ENCODE measurements at regions not wholly inside any gene's neighbourhood (a gene's known extent, or its start where the extent isn't known, plus 50 kb on each side); places are given as distances from the start of the nearest gene placed in this dataset.

DNA sequence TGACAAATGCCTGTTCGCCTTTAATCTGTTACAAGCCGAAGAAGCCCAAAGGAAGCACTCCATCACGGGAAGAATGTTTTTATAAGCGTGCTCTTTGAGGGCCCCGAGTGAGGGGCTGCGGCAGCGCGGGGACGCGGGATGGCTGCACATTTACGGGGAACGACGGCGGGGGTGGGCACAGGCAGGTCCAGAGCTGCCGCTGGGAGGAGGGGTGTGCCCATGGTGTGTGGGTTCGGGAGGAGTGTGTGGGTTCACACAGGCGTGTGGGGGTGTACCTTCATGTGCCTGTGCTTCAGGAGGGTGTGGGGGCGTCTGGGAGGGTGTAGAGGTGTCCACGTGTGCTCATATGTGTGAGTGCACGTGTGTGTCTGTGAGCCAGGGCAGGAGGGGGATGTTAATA, 155.9 kb upstream of the ZC3H12A start:
- Histone ChIP-seq H3K4me1 (ENCODE audit: insufficient read depth) (peaks cover 35% of the 10 kb centered on the region), H3K36me3 (ENCODE audit: insufficient read depth) (no peaks in the 10 kb centered on the region), H4K20me1 (replicated peaks; ENCODE audit: insufficient read depth) (no peaks in the 10 kb centered on the region), H3K27ac (ENCODE audit: low read depth) (no peak overlapping the region), H3K79me2 (replicated peaks; ENCODE audit: insufficient read depth) (no peaks in the 10 kb centered on the region), H2AFZ (peak overlapping the region; percentile 94), H3F3A (replicated peaks; ENCODE audit: low read depth) (no peaks in the 10 kb centered on the region), H3K9me2 (ENCODE audit: insufficient read depth) (peaks cover 8% of the 10 kb centered on the region; the same call in 1 of the 2 replicates), H3K4me3 (no peak overlapping the region), H3K4me2 (0 out of 2 replicates have a peak overlapping the region, but pooled peaks have one; percentile 35), H3K27me3 (ENCODE audit: insufficient read depth) (peaks cover 8% of the 10 kb centered on the region)
- Mint-ChIP-seq H3K27ac (peak overlapping the region; percentile 61; the same call in 1 of the 2 replicates), H3K36me3 (ENCODE audit: low read depth) (no peaks in the 10 kb centered on the region), H3K4me1 (peaks cover 57% of the 10 kb centered on the region), H3K27me3 (ENCODE audit: insufficient read depth, low read depth, poor library complexity) (peaks cover 15% of the 10 kb centered on the region), H3K9me3 (no peaks in the 10 kb centered on the region), H3K4me3 (no peak overlapping the region)
- DNase-seq (ENCODE audit: low spot score) (no peak), ATAC-seq (no peak)
- no peak for TF ChIP-seq CREB1 (CRISPR knock-in tag; IDR thresholded peaks at IDR 0.05; ENCODE audit: low read depth)
- TF ChIP-seq, protein P1, sequence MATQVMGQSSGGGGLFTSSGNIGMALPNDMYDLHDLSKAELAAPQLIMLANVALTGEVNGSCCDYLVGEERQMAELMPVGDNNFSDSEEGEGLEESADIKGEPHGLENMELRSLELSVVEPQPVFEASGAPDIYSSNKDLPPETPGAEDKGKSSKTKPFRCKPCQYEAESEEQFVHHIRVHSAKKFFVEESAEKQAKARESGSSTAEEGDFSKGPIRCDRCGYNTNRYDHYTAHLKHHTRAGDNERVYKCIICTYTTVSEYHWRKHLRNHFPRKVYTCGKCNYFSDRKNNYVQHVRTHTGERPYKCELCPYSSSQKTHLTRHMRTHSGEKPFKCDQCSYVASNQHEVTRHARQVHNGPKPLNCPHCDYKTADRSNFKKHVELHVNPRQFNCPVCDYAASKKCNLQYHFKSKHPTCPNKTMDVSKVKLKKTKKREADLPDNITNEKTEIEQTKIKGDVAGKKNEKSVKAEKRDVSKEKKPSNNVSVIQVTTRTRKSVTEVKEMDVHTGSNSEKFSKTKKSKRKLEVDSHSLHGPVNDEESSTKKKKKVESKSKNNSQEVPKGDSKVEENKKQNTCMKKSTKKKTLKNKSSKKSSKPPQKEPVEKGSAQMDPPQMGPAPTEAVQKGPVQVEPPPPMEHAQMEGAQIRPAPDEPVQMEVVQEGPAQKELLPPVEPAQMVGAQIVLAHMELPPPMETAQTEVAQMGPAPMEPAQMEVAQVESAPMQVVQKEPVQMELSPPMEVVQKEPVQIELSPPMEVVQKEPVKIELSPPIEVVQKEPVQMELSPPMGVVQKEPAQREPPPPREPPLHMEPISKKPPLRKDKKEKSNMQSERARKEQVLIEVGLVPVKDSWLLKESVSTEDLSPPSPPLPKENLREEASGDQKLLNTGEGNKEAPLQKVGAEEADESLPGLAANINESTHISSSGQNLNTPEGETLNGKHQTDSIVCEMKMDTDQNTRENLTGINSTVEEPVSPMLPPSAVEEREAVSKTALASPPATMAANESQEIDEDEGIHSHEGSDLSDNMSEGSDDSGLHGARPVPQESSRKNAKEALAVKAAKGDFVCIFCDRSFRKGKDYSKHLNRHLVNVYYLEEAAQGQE (IDR thresholded peaks at IDR 0.05; ENCODE audit: unreplicated experiment): no peak
- TF ChIP-seq POLR2AphosphoS5 (IDR thresholded peaks at IDR 0.05; ENCODE audit: low read depth): no peak
- TF ChIP-seq NANOG (IDR thresholded peaks at IDR 0.05; ENCODE audit: borderline replicate concordance): no peak
- TF ChIP-seq, protein P2, sequence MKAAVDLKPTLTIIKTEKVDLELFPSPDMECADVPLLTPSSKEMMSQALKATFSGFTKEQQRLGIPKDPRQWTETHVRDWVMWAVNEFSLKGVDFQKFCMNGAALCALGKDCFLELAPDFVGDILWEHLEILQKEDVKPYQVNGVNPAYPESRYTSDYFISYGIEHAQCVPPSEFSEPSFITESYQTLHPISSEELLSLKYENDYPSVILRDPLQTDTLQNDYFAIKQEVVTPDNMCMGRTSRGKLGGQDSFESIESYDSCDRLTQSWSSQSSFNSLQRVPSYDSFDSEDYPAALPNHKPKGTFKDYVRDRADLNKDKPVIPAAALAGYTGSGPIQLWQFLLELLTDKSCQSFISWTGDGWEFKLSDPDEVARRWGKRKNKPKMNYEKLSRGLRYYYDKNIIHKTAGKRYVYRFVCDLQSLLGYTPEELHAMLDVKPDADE (IDR thresholded peaks at IDR 0.05): no peak
- no peak for TF ChIP-seq ZNF114 (CRISPR knock-in tag; IDR thresholded peaks at IDR 0.05)
- TF ChIP-seq, protein P3, sequence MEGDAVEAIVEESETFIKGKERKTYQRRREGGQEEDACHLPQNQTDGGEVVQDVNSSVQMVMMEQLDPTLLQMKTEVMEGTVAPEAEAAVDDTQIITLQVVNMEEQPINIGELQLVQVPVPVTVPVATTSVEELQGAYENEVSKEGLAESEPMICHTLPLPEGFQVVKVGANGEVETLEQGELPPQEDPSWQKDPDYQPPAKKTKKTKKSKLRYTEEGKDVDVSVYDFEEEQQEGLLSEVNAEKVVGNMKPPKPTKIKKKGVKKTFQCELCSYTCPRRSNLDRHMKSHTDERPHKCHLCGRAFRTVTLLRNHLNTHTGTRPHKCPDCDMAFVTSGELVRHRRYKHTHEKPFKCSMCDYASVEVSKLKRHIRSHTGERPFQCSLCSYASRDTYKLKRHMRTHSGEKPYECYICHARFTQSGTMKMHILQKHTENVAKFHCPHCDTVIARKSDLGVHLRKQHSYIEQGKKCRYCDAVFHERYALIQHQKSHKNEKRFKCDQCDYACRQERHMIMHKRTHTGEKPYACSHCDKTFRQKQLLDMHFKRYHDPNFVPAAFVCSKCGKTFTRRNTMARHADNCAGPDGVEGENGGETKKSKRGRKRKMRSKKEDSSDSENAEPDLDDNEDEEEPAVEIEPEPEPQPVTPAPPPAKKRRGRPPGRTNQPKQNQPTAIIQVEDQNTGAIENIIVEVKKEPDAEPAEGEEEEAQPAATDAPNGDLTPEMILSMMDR (conservative IDR thresholded peaks at IDR 0.05; ENCODE audit: low read depth in 2 of 2): no peak
- no peak for TF ChIP-seq EZH2phosphoT487 (IDR thresholded peaks at IDR 0.05; ENCODE audit: unreplicated experiment)
- TF ChIP-seq, protein P4, sequence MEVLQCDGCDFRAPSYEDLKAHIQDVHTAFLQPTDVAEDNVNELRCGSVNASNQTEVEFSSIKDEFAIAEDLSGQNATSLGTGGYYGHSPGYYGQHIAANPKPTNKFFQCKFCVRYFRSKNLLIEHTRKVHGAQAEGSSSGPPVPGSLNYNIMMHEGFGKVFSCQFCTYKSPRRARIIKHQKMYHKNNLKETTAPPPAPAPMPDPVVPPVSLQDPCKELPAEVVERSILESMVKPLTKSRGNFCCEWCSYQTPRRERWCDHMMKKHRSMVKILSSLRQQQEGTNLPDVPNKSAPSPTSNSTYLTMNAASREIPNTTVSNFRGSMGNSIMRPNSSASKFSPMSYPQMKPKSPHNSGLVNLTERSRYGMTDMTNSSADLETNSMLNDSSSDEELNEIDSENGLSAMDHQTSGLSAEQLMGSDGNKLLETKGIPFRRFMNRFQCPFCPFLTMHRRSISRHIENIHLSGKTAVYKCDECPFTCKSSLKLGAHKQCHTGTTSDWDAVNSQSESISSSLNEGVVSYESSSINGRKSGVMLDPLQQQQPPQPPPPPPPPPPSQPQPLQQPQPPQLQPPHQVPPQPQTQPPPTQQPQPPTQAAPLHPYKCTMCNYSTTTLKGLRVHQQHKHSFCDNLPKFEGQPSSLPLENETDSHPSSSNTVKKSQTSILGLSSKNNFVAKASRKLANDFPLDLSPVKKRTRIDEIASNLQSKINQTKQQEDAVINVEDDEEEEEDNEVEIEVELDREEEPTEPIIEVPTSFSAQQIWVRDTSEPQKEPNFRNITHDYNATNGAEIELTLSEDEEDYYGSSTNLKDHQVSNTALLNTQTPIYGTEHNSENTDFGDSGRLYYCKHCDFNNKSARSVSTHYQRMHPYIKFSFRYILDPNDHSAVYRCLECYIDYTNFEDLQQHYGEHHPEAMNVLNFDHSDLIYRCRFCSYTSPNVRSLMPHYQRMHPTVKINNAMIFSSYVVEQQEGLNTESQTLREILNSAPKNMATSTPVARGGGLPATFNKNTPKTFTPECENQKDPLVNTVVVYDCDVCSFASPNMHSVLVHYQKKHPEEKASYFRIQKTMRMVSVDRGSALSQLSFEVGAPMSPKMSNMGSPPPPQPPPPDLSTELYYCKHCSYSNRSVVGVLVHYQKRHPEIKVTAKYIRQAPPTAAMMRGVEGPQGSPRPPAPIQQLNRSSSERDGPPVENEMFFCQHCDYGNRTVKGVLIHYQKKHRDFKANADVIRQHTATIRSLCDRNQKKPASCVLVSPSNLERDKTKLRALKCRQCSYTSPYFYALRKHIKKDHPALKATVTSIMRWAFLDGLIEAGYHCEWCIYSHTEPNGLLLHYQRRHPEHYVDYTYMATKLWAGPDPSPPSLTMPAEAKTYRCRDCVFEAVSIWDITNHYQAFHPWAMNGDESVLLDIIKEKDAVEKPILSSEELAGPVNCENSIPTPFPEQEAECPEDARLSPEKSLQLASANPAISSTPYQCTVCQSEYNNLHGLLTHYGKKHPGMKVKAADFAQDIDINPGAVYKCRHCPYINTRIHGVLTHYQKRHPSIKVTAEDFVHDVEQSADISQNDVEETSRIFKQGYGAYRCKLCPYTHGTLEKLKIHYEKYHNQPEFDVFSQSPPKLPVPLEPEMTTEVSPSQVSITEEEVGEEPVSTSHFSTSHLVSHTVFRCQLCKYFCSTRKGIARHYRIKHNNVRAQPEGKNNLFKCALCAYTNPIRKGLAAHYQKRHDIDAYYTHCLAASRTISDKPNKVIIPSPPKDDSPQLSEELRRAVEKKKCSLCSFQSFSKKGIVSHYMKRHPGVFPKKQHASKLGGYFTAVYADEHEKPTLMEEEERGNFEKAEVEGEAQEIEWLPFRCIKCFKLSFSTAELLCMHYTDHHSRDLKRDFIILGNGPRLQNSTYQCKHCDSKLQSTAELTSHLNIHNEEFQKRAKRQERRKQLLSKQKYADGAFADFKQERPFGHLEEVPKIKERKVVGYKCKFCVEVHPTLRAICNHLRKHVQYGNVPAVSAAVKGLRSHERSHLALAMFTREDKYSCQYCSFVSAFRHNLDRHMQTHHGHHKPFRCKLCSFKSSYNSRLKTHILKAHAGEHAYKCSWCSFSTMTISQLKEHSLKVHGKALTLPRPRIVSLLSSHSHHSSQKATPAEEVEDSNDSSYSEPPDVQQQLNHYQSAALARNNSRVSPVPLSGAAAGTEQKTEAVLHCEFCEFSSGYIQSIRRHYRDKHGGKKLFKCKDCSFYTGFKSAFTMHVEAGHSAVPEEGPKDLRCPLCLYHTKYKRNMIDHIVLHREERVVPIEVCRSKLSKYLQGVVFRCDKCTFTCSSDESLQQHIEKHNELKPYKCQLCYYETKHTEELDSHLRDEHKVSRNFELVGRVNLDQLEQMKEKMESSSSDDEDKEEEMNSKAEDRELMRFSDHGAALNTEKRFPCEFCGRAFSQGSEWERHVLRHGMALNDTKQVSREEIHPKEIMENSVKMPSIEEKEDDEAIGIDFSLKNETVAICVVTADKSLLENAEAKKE (CRISPR knock-in tag; IDR thresholded peaks at IDR 0.05): no peak
- no peak for TF ChIP-seq STAT1 (IDR thresholded peaks at IDR 0.05; ENCODE audit: unreplicated experiment)
- no peak for TF ChIP-seq ZNF331 (CRISPR knock-in tag; IDR thresholded peaks at IDR 0.05; ENCODE audit: low read depth)
- no peak for TF ChIP-seq JUNB (IDR thresholded peaks at IDR 0.05; ENCODE audit: unreplicated experiment)
- TF ChIP-seq EZH2 (IDR thresholded peaks at IDR 0.05; ENCODE audit: low read depth, unreplicated experiment): no peak
